ENCODE measurements at regions not wholly inside any gene's neighbourhood (a gene's known extent, or its start where the extent isn't known, plus 50 kb on each side); places are given as distances from the start of the nearest gene placed in this dataset.

GRCh38 chr13:60794751-60795150, 397.7 kb downstream of the TDRD3 start:
- no peak for TF ChIP-seq POLR2A (IDR thresholded peaks at IDR 0.05)
- TF ChIP-seq CTCF (IDR thresholded peaks at IDR 0.05): no peak

Measured in vagina (tissue), 2 donors.